ENCODE measurements at regions not wholly inside any gene's neighbourhood (a gene's known extent, or its start where the extent isn't known, plus 50 kb on each side); places are given as distances from the start of the nearest gene placed in this dataset.

- no peak for DNase-seq
Observed at GRCh38 chr12:16949871-16950667, 344.1 kb upstream of the LMO3 start.

- DNase-seq, result no peak
Observed at GRCh38 chr12:16949371-16949770, 343.4 kb upstream of the LMO3 start.

GRCh38 chr12:16946704-16947103 lies 340.7 kb upstream of the LMO3 start:
- no peak for DNase-seq

GRCh38 chr12:16939871-16940306 lies 333.9 kb upstream of the LMO3 start:
- DNase-seq, result peak; percentile 98

GRCh38 chr12:16927259-16927658 lies 321.3 kb upstream of the LMO3 start:
- DNase-seq, result no peak

GRCh38 chr12:16920451-16920850 lies 314.5 kb upstream of the LMO3 start:
- DNase-seq, result peak; percentile 20 to 41

GRCh38 chr12:16919551-16919950 lies 313.6 kb upstream of the LMO3 start:
- DNase-seq, result no peak

GRCh38 chr12:16914853-16915252 lies 308.9 kb upstream of the LMO3 start:
- DNase-seq, result no peak

- no peak for DNase-seq
Observed at GRCh38 chr12:16913832-16914490, 308.0 kb upstream of the LMO3 start.

GRCh38 chr12:16901946-16902345 lies 296.0 kb upstream of the LMO3 start:
- DNase-seq, result no peak

GRCh38 chr12:16893426-16893825 lies 287.5 kb upstream of the LMO3 start:
- no peak for DNase-seq

GRCh38 chr12:16891673-16892072 lies 285.7 kb upstream of the LMO3 start:
- no peak for DNase-seq

GRCh38 chr12:16884819-16885218 lies 278.9 kb upstream of the LMO3 start:
- no peak for DNase-seq

- no peak for DNase-seq
Observed at GRCh38 chr12:16884056-16884455, 278.1 kb upstream of the LMO3 start.

GRCh38 chr12:16881986-16882570 lies 276.1 kb upstream of the LMO3 start:
- DNase-seq, result no peak

GRCh38 chr12:16880864-16881285 lies 274.9 kb upstream of the LMO3 start:
- no peak for DNase-seq

- DNase-seq, result no peak
Observed at GRCh38 chr12:16870845-16871244, 264.9 kb upstream of the LMO3 start.

GRCh38 chr12:16863742-16864141 lies 257.8 kb upstream of the LMO3 start:
- DNase-seq, result no peak

GRCh38 chr12:16857456-16857923 lies 251.5 kb upstream of the LMO3 start:
- no peak for DNase-seq

GRCh38 chr12:16854465-16854864 lies 248.5 kb upstream of the LMO3 start:
- no peak for DNase-seq

GRCh38 chr12:16849473-16849872 lies 243.5 kb upstream of the LMO3 start:
- DNase-seq, result no peak

- DNase-seq, result no peak
Observed at GRCh38 chr12:16844875-16845274, 238.9 kb upstream of the LMO3 start.

GRCh38 chr12:16833376-16834015 lies 227.5 kb upstream of the LMO3 start:
- no peak for DNase-seq
